SK-N-SH treated with all-trans-retinoic acid at 6 μM for 48 hours (cell line): ENCODE measurements at regions not wholly inside any gene's neighbourhood (a gene's known extent, or its start where the extent isn't known, plus 50 kb on each side); places are given as distances from the start of the nearest gene placed in this dataset.

Experiments
- CSRNP3 ChIP-seq: fragments of 250-450 bp; sonication (Bioruptor Pico); IDR thresholded peaks from 2 replicates; pipeline ENCODE4 v1.5.1; 2021; ENCODE audit warnings: mild to moderate bottlenecking, moderate library complexity
- GLIS3 ChIP-seq: fragments of 250-450 bp; sonication (Bioruptor Pico); IDR thresholded peaks from 2 replicates; pipeline ENCODE4 v1.5.0; 2020; ENCODE audit warnings: mild to moderate bottlenecking, moderate library complexity
- OSR1 ChIP-seq: fragments of 250-450 bp; sonication (Bioruptor Pico); IDR thresholded peaks from 2 replicates; pipeline ENCODE4 v1.8.0; 2022; ENCODE audit warnings: moderate library complexity, mild to moderate bottlenecking, inconsistent platforms
- PATZ1 ChIP-seq: fragments of 250-450 bp; sonication (Bioruptor Pico); IDR thresholded peaks from 2 replicates; pipeline ENCODE4 v1.8.0; 2020; ENCODE audit warnings: mild to moderate bottlenecking, moderate library complexity, borderline replicate concordance
- TCF4 ChIP-seq: fragments of 250-450 bp; sonication (Bioruptor Pico); IDR thresholded peaks from 2 replicates; pipeline ENCODE4 v1.8.0; 2021; ENCODE audit warnings: mild to moderate bottlenecking, moderate library complexity, borderline replicate concordance
- ZC3H10 ChIP-seq: fragments of 250-450 bp; sonication (Bioruptor Pico); IDR thresholded peaks from 2 replicates; pipeline ENCODE4 v1.5.1; 2021; ENCODE audit warnings: mild to moderate bottlenecking, moderate library complexity
- ZFP3 ChIP-seq: fragments of 250-450 bp; sonication (Bioruptor Pico); IDR thresholded peaks from 2 replicates; pipeline ENCODE4 v1.5.0; 2020; ENCODE audit warnings: mild to moderate bottlenecking, moderate library complexity
- ZFP30 ChIP-seq: fragments of 450-650 bp; formaldehyde crosslinking; IDR thresholded peaks from 2 replicates; pipeline ENCODE4 v1.5.0; 2022; ENCODE audit warnings: mild to moderate bottlenecking, moderate library complexity
- TF ChIP-seq, protein P1 (sequence below): fragments of 250-450 bp; sonication (Bioruptor Pico); IDR thresholded peaks from 2 replicates; pipeline ENCODE4 v1.5.1; 2020; ENCODE audit warnings: low read depth, mild to moderate bottlenecking, moderate library complexity
- TF ChIP-seq, protein P2 (sequence below): fragments of 250-450 bp; sonication (Bioruptor Pico); IDR thresholded peaks from 2 replicates; pipeline ENCODE4 v1.8.0; 2021; ENCODE audit warnings: low read depth, mild to moderate bottlenecking, moderate library complexity, borderline replicate concordance

DNA sequence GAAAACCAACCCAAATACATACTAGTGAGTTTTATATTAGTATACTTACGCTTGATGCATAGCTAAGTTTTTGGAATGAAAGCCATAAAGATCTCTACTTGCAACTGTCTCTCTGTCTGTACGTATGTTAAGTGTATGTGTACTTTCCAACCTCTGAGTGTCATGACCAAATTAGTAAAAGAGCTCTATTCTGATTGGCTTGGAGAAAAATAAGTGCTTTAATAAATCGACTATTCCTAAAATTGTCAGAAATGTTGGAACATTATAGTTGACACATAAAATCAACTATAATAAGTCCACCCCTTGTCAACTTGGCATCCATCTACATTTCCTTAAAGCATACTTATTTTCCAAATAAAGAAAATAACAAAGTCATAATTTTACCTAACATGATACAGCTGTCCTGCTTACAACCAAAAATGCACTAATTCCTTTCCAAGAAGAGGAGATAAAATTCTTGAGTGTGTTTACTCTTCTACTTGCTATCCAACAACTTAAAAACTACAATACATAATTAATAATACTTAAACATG lies 507.4 kb upstream of the ATP2B1 start:
- TF ChIP-seq, protein P1, sequence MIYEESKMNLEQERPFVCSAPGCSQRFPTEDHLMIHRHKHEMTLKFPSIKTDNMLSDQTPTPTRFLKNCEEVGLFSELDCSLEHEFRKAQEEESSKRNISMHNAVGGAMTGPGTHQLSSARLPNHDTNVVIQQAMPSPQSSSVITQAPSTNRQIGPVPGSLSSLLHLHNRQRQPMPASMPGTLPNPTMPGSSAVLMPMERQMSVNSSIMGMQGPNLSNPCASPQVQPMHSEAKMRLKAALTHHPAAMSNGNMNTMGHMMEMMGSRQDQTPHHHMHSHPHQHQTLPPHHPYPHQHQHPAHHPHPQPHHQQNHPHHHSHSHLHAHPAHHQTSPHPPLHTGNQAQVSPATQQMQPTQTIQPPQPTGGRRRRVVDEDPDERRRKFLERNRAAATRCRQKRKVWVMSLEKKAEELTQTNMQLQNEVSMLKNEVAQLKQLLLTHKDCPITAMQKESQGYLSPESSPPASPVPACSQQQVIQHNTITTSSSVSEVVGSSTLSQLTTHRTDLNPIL (CRISPR knock-in tag), result no peak
- TF ChIP-seq ZC3H10 (CRISPR knock-in tag), result no peak
- no peak for TF ChIP-seq TCF4 (CRISPR knock-in tag)
- TF ChIP-seq GLIS3 (CRISPR knock-in tag), result no peak
- TF ChIP-seq PATZ1 (CRISPR knock-in tag), result no peak
- no peak for TF ChIP-seq CSRNP3 (CRISPR knock-in tag)
- TF ChIP-seq OSR1 (CRISPR knock-in tag), result no peak
- TF ChIP-seq, protein P2, sequence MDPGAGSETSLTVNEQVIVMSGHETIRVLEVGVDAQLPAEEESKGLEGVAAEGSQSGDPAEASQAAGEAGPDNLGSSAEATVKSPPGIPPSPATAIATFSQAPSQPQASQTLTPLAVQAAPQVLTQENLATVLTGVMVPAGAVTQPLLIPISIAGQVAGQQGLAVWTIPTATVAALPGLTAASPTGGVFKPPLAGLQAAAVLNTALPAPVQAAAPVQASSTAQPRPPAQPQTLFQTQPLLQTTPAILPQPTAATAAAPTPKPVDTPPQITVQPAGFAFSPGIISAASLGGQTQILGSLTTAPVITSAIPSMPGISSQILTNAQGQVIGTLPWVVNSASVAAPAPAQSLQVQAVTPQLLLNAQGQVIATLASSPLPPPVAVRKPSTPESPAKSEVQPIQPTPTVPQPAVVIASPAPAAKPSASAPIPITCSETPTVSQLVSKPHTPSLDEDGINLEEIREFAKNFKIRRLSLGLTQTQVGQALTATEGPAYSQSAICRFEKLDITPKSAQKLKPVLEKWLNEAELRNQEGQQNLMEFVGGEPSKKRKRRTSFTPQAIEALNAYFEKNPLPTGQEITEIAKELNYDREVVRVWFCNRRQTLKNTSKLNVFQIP (CRISPR knock-in tag), result no peak
- TF ChIP-seq ZFP30 (CRISPR knock-in tag), result no peak
- TF ChIP-seq ZFP3, result no peak
